ENCODE measurements at regions not wholly inside any gene's neighbourhood (a gene's known extent, or its start where the extent isn't known, plus 50 kb on each side); places are given as distances from the start of the nearest gene placed in this dataset.

DNA sequence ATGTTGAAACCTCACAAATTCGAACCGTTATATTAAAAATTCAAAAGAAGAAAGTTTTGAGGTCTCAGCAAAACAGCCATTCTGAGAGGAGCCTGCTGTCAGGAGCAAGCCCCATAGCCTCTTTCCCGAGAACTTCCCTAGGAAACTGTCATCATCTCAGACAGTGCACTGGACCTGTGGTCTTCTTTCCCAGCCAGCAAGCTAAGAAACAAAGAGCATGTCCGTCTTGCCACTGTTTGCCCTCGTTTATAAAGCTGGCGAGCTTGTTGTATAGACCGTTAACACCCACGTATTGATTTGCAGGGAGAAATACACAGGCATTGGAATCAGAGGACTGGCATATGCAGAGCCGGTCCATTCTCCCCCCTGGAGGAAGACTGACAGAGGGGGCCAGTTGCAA, 407.0 kb downstream of the NPHP4 start:
- H3K36me3 Mint-ChIP-seq: peaks cover 72% of the 10 kb centered on the region
- TF ChIP-seq CBFB (CRISPR knock-in tag; IDR thresholded peaks at IDR 0.05; ENCODE audit: low read depth) (no peak), PRRX2 (CRISPR knock-in tag; IDR thresholded peaks at IDR 0.05) (no peak), ZNF396 (CRISPR knock-in tag; IDR thresholded peaks at IDR 0.05; ENCODE audit: borderline replicate concordance) (no peak), GABPB1 (CRISPR knock-in tag; IDR thresholded peaks at IDR 0.05) (no peak), OVOL2 (CRISPR knock-in tag; IDR thresholded peaks at IDR 0.05; ENCODE audit: borderline replicate concordance) (no peak), MLX (CRISPR knock-in tag; IDR thresholded peaks at IDR 0.05) (no peak), ZNF138 (CRISPR knock-in tag; conservative IDR thresholded peaks at IDR 0.05) (no peak), IRF2 (CRISPR knock-in tag; IDR thresholded peaks at IDR 0.05; ENCODE audit: borderline replicate concordance, low read depth) (no peak), CTCF (IDR thresholded peaks at IDR 0.05) (no peak), SP1 (CRISPR knock-in tag; conservative IDR thresholded peaks at IDR 0.05) (no peak), NFATC4 (CRISPR knock-in tag; IDR thresholded peaks at IDR 0.05) (no peak), FOXP1 (CRISPR knock-in tag; IDR thresholded peaks at IDR 0.05; ENCODE audit: borderline replicate concordance) (no peak), ZNF219 (CRISPR knock-in tag; IDR thresholded peaks at IDR 0.05; ENCODE audit: borderline replicate concordance) (no peak), SMAD4 (CRISPR knock-in tag; IDR thresholded peaks at IDR 0.05) (no peak), MYBL2 (CRISPR knock-in tag; IDR thresholded peaks at IDR 0.05) (no peak), CDX4 (CRISPR knock-in tag; IDR thresholded peaks at IDR 0.05; ENCODE audit: borderline replicate concordance) (no peak)
- TF ChIP-seq, protein P1, sequence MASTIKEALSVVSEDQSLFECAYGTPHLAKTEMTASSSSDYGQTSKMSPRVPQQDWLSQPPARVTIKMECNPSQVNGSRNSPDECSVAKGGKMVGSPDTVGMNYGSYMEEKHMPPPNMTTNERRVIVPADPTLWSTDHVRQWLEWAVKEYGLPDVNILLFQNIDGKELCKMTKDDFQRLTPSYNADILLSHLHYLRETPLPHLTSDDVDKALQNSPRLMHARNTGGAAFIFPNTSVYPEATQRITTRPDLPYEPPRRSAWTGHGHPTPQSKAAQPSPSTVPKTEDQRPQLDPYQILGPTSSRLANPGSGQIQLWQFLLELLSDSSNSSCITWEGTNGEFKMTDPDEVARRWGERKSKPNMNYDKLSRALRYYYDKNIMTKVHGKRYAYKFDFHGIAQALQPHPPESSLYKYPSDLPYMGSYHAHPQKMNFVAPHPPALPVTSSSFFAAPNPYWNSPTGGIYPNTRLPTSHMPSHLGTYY (CRISPR knock-in tag; IDR thresholded peaks at IDR 0.05): no peak
- ChIA-PET POLR2A (no interaction called here), CTCF (no interaction called here)
- H3K27ac Mint-ChIP-seq: no peak overlapping the region
- H3K9me3 Mint-ChIP-seq: peaks cover 91% of the 10 kb centered on the region
- DNase-seq (ENCODE audit: low spot score) (no peak), ATAC-seq (no peak)
- H3K27me3 Mint-ChIP-seq (ENCODE audit: low read depth): peaks cover 19% of the 10 kb centered on the region
- H3K4me3 Mint-ChIP-seq: no peak overlapping the region
- H3K4me1 Mint-ChIP-seq: 0 out of 2 replicates have a peak, but pooled peaks cover 3% of the 10 kb centered on the region

GRCh38 chr1:5580926-5581325, 411.3 kb downstream of the NPHP4 start:
- no peak overlapping the region for H3K27ac Mint-ChIP-seq
- peaks cover 76% of the 10 kb centered on the region for H3K36me3 Mint-ChIP-seq
- H3K27me3 Mint-ChIP-seq (ENCODE audit: low read depth): peaks cover 19% of the 10 kb centered on the region
- ChIA-PET CTCF (no interaction called here), POLR2A (no interaction called here)
- 0 out of 2 replicates have a peak, but pooled peaks cover 2% of the 10 kb centered on the region for H3K4me1 Mint-ChIP-seq
- no peak overlapping the region for H3K4me3 Mint-ChIP-seq
- ATAC-seq: no peak
- H3K9me3 Mint-ChIP-seq: peaks cover 85% of the 10 kb centered on the region
- no peak for TF ChIP-seq ZNF425 (CRISPR knock-in tag; conservative IDR thresholded peaks at IDR 0.05)
- no peak for TF ChIP-seq SMAD3 (CRISPR knock-in tag; IDR thresholded peaks at IDR 0.05; ENCODE audit: borderline replicate concordance)
- no peak for DNase-seq (ENCODE audit: low spot score)

Measured in WTC11 (cell line).